Mesodermal cell (in vitro differentiated cells): ENCODE measurements at regions not wholly inside any gene's neighbourhood (a gene's known extent, or its start where the extent isn't known, plus 50 kb on each side); places are given as distances from the start of the nearest gene placed in this dataset.

Experiments
- H3K27ac ChIP-seq: 2 replicates; pipeline ENCODE4 v1.7.0; 2013; ENCODE audit warnings: mild to moderate bottlenecking, low read depth, low read length, moderate library complexity; ENCODE audit not compliant: severe bottlenecking
- H3K36me3 ChIP-seq: 2 replicates; pipeline ENCODE4 v1.7.1; 2013; ENCODE audit warnings: mild to moderate bottlenecking, low read length, moderate library complexity; ENCODE audit not compliant: control insufficient read depth, insufficient read depth
- H3K4me1 ChIP-seq: one replicate; pipeline ENCODE4 v1.7.1; 2013; ENCODE audit warnings: mild to moderate bottlenecking, low read length; ENCODE audit not compliant: insufficient read depth, control insufficient read depth, poor library complexity, severe bottlenecking
- H3K4me3 ChIP-seq: 2 replicates; pipeline ENCODE4 v1.7.0; 2013; ENCODE audit warnings: low read length, control low read depth, mild to moderate bottlenecking; ENCODE audit not compliant: insufficient read depth, poor library complexity, severe bottlenecking; ENCODE audit errors: extremely low read depth
- H3K9me3 ChIP-seq: 2 replicates; pipeline ENCODE4 v1.7.1; 2013; ENCODE audit warnings: mild to moderate bottlenecking, low read length, moderate library complexity; ENCODE audit not compliant: control insufficient read depth
- WGBS, 2 experiments: methylation state at CpG; one replicate each; pipeline ENCODE4 v1.1.5; 2013; ENCODE audit warnings: missing lambda C conversion rate in 2 of 2; ENCODE audit not compliant: insufficient coverage in 2 of 2; 5-methylcytosine and 5-hydroxymethylcytosine counted together

DNA sequence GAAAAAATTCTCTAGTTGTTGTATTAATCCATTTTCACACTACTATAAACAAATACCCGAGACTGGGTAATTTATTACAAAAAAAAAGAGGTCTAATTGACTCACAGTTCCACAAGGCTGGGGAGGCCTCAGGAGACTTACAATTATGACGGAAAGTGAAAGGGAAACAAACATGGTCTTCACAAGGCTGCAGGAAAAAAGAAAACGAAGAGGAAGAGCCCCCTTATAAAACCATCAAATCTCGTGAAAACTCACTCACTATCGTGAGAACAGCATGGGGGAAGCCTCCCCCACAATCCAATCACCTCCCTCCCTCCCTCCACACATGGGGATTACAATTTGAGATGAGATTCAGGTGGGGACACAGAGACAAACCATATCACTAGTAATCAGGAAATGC, 61.7 kb upstream of the SPTBN1 start:
- H3K4me3 ChIP-seq, result no peak overlapping the region
- no peaks in the 10 kb centered on the region for H3K9me3 ChIP-seq
- 83 to 100% methylated on average over 1 of the region's 5 CpGs for WGBS, 2 experiments
- H3K4me1 ChIP-seq, result no peaks in the 10 kb centered on the region
- no peaks in the 10 kb centered on the region for H3K36me3 ChIP-seq
- no peak overlapping the region for H3K27ac ChIP-seq

DNA sequence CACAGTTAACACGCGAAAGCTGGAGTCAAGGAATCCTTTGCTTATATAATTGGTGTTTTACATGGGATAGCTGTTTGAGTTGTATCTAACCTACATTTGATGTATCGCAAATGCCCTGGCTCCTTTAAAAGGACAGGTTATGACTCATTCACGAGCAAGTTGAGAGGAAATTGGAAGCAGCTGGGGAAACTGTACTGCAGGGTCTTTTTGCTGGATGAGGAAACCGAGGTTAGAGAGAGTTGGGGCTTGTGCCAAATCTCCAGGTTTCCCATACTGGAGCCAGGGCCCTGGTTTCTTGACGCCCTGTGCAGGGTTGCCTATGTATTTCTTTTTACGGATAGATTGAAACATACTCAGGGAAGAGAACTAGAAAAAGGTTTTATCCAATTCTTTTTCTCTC, 60.0 kb upstream of the SPTBN1 start:
- Histone ChIP-seq H3K36me3 (no peaks in the 10 kb centered on the region), H3K27ac (no peak overlapping the region), H3K4me1 (no peaks in the 10 kb centered on the region), H3K4me3 (no peak overlapping the region), H3K9me3 (no peaks in the 10 kb centered on the region)
- 75 to 78% methylated on average over 4 to 7 of the region's 7 CpGs for WGBS, 2 experiments

DNA sequence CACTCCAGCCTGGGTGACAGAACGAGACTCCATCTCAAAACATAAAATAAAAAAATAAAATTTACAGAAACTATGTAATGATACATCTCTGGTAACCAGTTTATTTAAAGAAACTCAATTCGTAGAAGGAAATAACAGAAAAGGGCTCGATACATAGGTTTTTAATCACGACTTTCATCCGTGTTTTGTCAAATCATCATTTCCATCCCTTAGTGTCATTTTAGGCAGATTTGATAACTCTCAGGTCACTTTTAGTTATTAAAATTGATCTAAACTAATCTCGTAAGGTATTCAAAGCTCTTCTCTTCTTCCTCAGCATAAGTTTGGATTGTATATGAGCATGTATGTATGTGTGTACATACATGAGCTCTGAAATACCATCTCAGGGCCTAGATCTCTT, 59.3 kb upstream of the SPTBN1 start:
- no peaks in the 10 kb centered on the region for H3K9me3 ChIP-seq
- no peaks in the 10 kb centered on the region for H3K4me1 ChIP-seq
- no peaks in the 10 kb centered on the region for H3K36me3 ChIP-seq
- H3K4me3 ChIP-seq, result no peak overlapping the region
- no peak overlapping the region for H3K27ac ChIP-seq
- WGBS, 2 experiments, result 100% methylated on average over 3 to 4 of the region's 6 CpGs

DNA sequence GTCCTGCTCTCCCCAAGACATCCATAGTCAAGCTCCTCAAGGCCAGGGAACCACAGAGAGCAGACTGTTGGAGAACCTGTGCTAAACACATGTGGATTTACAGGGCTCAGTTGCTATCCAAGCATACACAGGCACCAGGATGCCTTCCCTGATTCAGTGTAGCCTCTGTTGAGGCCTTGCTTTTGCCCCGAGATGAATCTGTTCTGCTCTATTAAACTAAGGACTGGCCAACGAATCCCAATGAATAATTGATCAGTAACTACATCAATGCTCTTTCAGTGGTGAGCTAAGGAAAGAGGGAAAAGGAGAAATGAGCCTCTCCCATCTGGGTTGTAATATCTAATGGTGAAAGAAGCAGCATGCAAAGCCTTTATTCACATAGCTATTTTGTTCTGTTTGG, 58.7 kb upstream of the SPTBN1 start:
- Histone ChIP-seq H3K4me3 (no peak overlapping the region), H3K27ac (no peak overlapping the region), H3K9me3 (no peaks in the 10 kb centered on the region), H3K36me3 (no peaks in the 10 kb centered on the region), H3K4me1 (no peaks in the 10 kb centered on the region)
- 100% methylated on average over 1 of the region's 2 CpGs; no CpG with 5 or more reads in 1 of the 2 experiments for WGBS, 2 experiments

DNA sequence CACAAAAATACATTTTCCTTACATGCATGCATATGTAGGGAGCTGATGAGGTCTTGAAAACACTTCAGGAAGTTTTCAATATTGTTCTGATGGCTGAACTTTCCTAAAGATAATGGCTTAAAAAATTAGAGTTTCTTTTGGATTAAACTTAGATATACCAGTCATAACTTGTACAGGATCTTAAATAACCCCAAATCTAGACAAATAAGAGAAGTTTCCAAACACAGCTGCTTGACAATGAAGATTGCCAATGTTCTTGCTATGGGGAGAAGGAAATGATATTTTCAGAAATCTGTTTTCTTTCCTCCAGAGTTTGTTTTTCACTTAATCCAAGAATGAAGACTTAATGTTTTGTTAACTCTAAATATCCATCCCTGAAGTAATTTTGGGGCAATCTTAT, 54.6 kb upstream of the SPTBN1 start:
- no peaks in the 10 kb centered on the region for H3K36me3 ChIP-seq
- H3K9me3 ChIP-seq, result no peaks in the 10 kb centered on the region
- no peak overlapping the region for H3K27ac ChIP-seq
- no peaks in the 10 kb centered on the region for H3K4me1 ChIP-seq
- H3K4me3 ChIP-seq, result no peak overlapping the region

DNA sequence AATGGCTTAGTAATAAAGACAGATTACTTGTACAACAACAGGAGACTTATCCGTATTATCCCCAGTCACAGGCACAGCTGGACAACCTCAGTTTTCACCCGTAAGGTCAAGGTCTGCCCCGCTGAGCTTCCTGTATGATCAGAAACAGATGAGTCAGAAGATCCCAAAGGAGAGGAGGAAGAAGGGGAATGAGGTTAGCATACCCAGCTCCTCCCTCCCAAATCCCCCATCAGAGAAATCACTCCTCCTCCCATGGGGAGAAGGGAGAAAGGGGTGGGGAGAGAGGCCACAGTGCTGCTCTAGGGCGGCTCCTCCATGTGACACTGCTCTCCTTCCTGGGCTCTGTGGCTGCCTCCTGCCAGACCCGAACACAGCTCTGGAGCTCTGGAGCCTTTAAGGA, 53.8 kb upstream of the SPTBN1 start:
- no peaks in the 10 kb centered on the region for H3K9me3 ChIP-seq
- no peaks in the 10 kb centered on the region for H3K4me1 ChIP-seq
- H3K4me3 ChIP-seq, result no peak overlapping the region
- WGBS, 2 experiments, result 80% methylated on average over 1 of the region's 5 CpGs; no CpG with 5 or more reads in 1 of the 2 experiments
- H3K36me3 ChIP-seq, result no peaks in the 10 kb centered on the region
- H3K27ac ChIP-seq, result no peak overlapping the region

DNA sequence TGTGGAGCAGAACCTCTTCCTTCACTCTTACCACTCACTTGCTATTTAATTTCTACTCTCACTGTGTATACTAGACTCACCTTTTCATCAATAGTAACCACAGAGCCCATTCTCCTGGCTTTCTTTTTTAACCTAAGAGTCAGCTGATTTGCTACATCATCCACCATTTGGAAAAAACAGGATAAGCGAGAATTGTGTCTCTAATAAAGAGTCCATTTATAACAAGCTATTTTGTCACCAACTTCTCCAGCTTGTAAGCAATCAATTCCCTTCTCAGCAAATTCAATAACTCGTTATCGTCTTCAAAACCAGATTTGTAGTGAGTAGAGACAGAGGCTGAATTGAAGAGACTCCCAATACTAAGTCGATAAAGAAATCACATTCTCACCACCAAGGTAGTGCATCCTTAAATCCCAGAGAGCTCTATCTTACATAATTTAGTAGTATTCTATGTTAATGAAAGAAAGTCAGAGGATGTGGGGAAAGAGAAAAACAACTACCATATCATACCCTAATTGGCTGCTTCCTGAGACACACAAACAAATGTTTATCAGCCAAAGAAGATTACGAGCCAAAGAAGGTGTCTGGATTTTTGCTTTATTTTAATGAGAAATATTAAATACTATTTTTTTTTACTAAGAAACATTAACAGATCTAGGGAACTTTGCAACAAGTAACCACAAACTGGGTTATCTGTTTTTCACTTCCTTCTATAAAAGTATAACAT, 52.5 kb upstream of the SPTBN1 start:
- no peak overlapping the region for H3K27ac ChIP-seq
- H3K4me1 ChIP-seq, result no peaks in the 10 kb centered on the region
- no peaks in the 10 kb centered on the region for H3K36me3 ChIP-seq
- WGBS, 2 experiments, result 100% methylated on average over 1 of the region's 5 CpGs; no CpG with 5 or more reads in 1 of the 2 experiments
- no peaks in the 10 kb centered on the region for H3K9me3 ChIP-seq
- no peak overlapping the region for H3K4me3 ChIP-seq

DNA sequence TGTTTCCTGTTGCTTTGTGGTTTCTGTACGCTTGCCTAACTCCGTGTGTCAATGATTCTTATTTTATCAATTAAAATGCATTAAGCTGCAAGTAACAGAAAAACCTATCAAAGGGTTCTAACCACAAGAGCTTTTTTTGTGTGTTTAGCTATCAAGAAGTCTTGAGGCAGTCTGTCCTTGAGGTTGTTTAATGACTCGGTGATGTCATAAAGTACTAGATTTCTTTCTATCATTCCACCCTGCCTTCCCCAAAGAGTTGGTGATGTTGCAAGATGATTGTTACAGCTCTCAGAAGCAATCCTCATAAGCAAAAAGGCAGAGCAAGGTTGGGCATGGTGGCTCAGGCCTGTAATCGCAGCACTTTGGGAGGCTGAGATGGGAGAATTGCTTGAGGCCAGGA, 51.9 kb upstream of the SPTBN1 start:
- no CpG with 5 or more reads among the region's 4 CpGs for WGBS, 2 experiments
- Histone ChIP-seq H3K27ac (no peak overlapping the region), H3K36me3 (no peaks in the 10 kb centered on the region), H3K9me3 (no peaks in the 10 kb centered on the region), H3K4me3 (no peak overlapping the region), H3K4me1 (no peaks in the 10 kb centered on the region)

DNA sequence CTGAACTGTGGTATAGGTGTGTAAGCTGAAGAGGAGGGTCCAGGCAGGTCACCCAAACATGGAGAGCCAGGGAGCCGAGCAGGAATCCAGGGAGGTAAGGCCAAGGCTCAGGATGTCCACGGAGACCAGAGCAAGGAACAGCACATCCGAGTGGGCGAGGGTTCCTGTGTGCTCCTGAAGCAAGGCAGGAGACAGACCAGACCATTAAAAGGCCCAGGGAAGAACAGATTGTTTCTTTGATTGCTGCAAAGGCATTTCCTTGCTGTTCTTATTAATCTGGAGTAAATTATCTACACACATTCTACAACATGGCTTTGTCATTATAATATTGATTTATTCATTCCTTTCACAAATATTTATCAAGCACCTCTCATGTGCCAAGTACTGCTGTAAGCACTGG, 50.1 kb upstream of the SPTBN1 start:
- Histone ChIP-seq H3K4me1 (no peaks in the 10 kb centered on the region), H3K4me3 (no peak overlapping the region), H3K9me3 (no peaks in the 10 kb centered on the region), H3K36me3 (no peaks in the 10 kb centered on the region), H3K27ac (no peak overlapping the region)
- WGBS, 2 experiments, result 78 to 90% methylated on average over 2 to 4 of the region's 4 CpGs
